ENCODE measurements at regions not wholly inside any gene's neighbourhood (a gene's known extent, or its start where the extent isn't known, plus 50 kb on each side); places are given as distances from the start of the nearest gene placed in this dataset.

DNA sequence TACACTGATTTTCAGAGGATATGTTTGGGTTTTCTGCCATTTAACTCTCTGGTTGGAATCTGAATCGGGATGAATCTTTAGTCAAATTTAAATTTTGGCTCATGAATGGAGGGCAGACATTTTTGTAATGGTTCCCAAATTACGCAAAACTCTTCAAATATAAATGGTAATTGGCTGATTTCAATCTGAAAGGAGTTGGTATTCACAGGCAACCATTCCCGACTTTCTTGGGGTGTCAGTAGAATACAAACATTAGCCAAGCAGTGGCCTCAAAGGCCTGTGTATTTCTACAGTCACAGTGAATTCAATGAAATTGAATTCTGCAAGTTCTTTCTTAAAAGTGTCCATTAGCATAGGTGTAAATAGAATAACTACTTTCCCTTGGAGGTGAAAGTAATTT is 668.8 kb upstream of the PRKX start:
- Histone ChIP-seq H3K27ac (no peak overlapping the region), H3K36me3 (no peaks in the 10 kb centered on the region), H3K27me3 (replicated peaks; ENCODE audit: insufficient read depth) (no peaks in the 10 kb centered on the region), H3K9me3 (no peaks in the 10 kb centered on the region), H3K4me3 (no peak overlapping the region), H3K4me1 (replicated peaks) (no peaks in the 10 kb centered on the region)
- TF ChIP-seq POLR2A (IDR thresholded peaks at IDR 0.05), result no peak
- TF ChIP-seq, protein P1, sequence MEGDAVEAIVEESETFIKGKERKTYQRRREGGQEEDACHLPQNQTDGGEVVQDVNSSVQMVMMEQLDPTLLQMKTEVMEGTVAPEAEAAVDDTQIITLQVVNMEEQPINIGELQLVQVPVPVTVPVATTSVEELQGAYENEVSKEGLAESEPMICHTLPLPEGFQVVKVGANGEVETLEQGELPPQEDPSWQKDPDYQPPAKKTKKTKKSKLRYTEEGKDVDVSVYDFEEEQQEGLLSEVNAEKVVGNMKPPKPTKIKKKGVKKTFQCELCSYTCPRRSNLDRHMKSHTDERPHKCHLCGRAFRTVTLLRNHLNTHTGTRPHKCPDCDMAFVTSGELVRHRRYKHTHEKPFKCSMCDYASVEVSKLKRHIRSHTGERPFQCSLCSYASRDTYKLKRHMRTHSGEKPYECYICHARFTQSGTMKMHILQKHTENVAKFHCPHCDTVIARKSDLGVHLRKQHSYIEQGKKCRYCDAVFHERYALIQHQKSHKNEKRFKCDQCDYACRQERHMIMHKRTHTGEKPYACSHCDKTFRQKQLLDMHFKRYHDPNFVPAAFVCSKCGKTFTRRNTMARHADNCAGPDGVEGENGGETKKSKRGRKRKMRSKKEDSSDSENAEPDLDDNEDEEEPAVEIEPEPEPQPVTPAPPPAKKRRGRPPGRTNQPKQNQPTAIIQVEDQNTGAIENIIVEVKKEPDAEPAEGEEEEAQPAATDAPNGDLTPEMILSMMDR (IDR thresholded peaks at IDR 0.05), result no peak
- no peak for TF ChIP-seq POLR2AphosphoS5 (IDR thresholded peaks at IDR 0.05)
- no peak for DNase-seq (ENCODE audit: low spot score)
- WGBS, result 51% methylated on average over 3 of the region's 3 CpGs
- intact Hi-C loops (cut with DNase I), result no loop called here

DNA sequence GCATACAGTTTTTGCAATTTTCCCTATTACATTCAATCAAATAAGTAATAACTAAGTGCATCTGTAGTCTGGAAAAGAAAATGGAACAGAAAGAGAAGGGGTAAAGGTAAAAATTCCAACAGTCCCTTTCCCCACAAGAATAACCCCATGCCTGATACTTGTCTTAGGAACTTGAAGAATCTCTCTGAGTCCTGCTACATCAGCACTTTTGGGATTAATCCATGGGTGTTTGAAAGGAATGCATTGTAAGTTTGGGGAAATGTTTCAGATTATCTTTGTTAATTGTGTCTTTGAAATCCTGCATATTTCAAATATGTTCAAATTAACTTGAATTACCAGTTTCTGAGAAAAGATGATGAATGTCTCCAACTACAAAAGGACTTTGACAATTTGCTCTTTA is 667.3 kb upstream of the PRKX start:
- Histone ChIP-seq H3K4me3 (no peak overlapping the region), H3K36me3 (no peaks in the 10 kb centered on the region), H3K4me1 (replicated peaks) (no peaks in the 10 kb centered on the region), H3K9me3 (no peaks in the 10 kb centered on the region), H3K27me3 (replicated peaks; ENCODE audit: insufficient read depth) (no peaks in the 10 kb centered on the region), H3K27ac (no peak overlapping the region)
- intact Hi-C loops (cut with DNase I), result no loop called here
- no peak for TF ChIP-seq POLR2AphosphoS5 (IDR thresholded peaks at IDR 0.05)
- no peak for TF ChIP-seq POLR2A (IDR thresholded peaks at IDR 0.05)
- TF ChIP-seq, protein P1 (IDR thresholded peaks at IDR 0.05), result no peak
- no peak for DNase-seq (ENCODE audit: low spot score)

GRCh38 chrX:4379071-4379470 is 665.6 kb upstream of the PRKX start:
- Histone ChIP-seq H3K27me3 (replicated peaks; ENCODE audit: insufficient read depth) (no peaks in the 10 kb centered on the region), H3K27ac (no peak overlapping the region), H3K4me3 (no peak overlapping the region), H3K4me1 (replicated peaks) (no peaks in the 10 kb centered on the region), H3K9me3 (no peaks in the 10 kb centered on the region), H3K36me3 (no peaks in the 10 kb centered on the region)
- TF ChIP-seq, protein P1 (IDR thresholded peaks at IDR 0.05), result no peak
- TF ChIP-seq POLR2A (IDR thresholded peaks at IDR 0.05) (no peak), POLR2AphosphoS5 (IDR thresholded peaks at IDR 0.05) (no peak)
- DNase-seq (ENCODE audit: low spot score), result no peak
- 57% methylated on average over 1 of the region's 1 CpG for WGBS
- intact Hi-C loops (cut with DNase I), result no loop called here

DNA sequence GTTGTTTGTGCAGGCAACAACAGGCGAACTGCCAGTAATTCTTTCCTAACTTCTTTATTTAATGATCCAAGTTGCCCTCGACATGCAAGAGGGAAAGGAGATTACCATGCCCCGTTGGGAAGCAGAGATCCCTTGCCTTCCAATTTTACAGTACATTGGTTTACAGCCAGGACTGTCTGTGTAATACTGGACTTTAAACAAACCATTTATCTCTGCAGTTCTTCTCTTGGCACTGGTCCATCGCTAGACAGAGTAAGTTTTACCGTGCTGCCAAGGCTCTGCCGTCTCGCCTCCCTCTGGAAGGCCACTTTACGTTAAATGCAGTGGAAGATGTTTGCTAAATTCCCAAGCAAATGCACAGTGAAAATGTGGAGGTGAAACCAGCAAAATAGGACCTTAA is 660.3 kb upstream of the PRKX start:
- intact Hi-C loops (cut with DNase I), result no loop called here
- no peak overlapping the region for H3K4me3 ChIP-seq
- no peaks in the 10 kb centered on the region for H3K27me3 ChIP-seq (replicated peaks; ENCODE audit: insufficient read depth)
- DNase-seq (ENCODE audit: low spot score), result no peak
- H3K9me3 ChIP-seq, result no peaks in the 10 kb centered on the region
- no peaks in the 10 kb centered on the region for H3K4me1 ChIP-seq (replicated peaks)
- H3K36me3 ChIP-seq, result no peaks in the 10 kb centered on the region
- no peak overlapping the region for H3K27ac ChIP-seq
- TF ChIP-seq POLR2AphosphoS5 (IDR thresholded peaks at IDR 0.05), result no peak
- WGBS, result 47% methylated on average over 8 of the region's 8 CpGs

- 92% methylated on average over 3 of the region's 3 CpGs for WGBS
- no peak for DNase-seq (ENCODE audit: low spot score)
- no peak for TF ChIP-seq POLR2A (IDR thresholded peaks at IDR 0.05)
- TF ChIP-seq, protein P1 (IDR thresholded peaks at IDR 0.05), result no peak
- TF ChIP-seq POLR2AphosphoS5 (IDR thresholded peaks at IDR 0.05), result no peak
- H3K9me3 ChIP-seq, result no peaks in the 10 kb centered on the region
- intact Hi-C loops (cut with DNase I), result no loop called here
- H3K4me3 ChIP-seq, result no peak overlapping the region
- no peaks in the 10 kb centered on the region for H3K27me3 ChIP-seq (replicated peaks; ENCODE audit: insufficient read depth)
- no peak overlapping the region for H3K27ac ChIP-seq
- no peaks in the 10 kb centered on the region for H3K4me1 ChIP-seq (replicated peaks)
- H3K36me3 ChIP-seq, result no peaks in the 10 kb centered on the region
Measured at GRCh38 chrX:4358577-4358976, 645.1 kb upstream of the PRKX start.
